Nephron (organoid): ENCODE measurements at regions not wholly inside any gene's neighbourhood (a gene's known extent, or its start where the extent isn't known, plus 50 kb on each side); places are given as distances from the start of the nearest gene placed in this dataset.

Experiments used
- H3K27ac Mint-ChIP-seq, 3 experiments: 2 replicates each; pipeline ENCODE4 v1.8.0; 2020; ENCODE audit warnings: mixed read lengths in 3 of 3, mild to moderate bottlenecking in 2 of 3, moderate library complexity in 1 of 3
- H3K27me3 Mint-ChIP-seq: 2 replicates; pipeline ENCODE4 v1.8.0; 2021; ENCODE audit warnings: low read depth, mild to moderate bottlenecking, moderate library complexity, mixed read lengths
- H3K36me3 Mint-ChIP-seq: 2 replicates; pipeline ENCODE4 v1.8.0; 2020; ENCODE audit warnings: low read depth, mixed read lengths
- H3K4me1 Mint-ChIP-seq: 2 replicates; pipeline ENCODE4 v1.8.0; 2020; ENCODE audit warnings: mixed read lengths
- H3K4me3 Mint-ChIP-seq, 3 experiments: 2 replicates each; pipeline ENCODE4 v1.8.0; 2020; ENCODE audit warnings: mild to moderate bottlenecking in 3 of 3, mixed read lengths in 3 of 3, moderate library complexity in 2 of 3
- H3K9me3 Mint-ChIP-seq: 2 replicates; pipeline ENCODE4 v1.8.0; 2020; ENCODE audit warnings: mixed read lengths
- CTCF ChIP-seq, 3 experiments: fragments of 200-600 bp; sonication (generic); IDR thresholded peaks; one replicate each; pipeline ENCODE4 v1.5.0; 2021; ENCODE audit warnings: antibody characterized with exemption in 3 of 3; ENCODE audit not compliant: unreplicated experiment in 3 of 3

GRCh38 chr5:10085185-10085584 is 164.5 kb downstream of the ATPSCKMT start:
- Mint-ChIP-seq H3K27ac (no peak overlapping the region), H3K4me3 (no peak overlapping the region), H3K9me3 (peaks cover 12% of the 10 kb centered on the region), H3K36me3 (no peaks in the 10 kb centered on the region), H3K27me3 (peaks cover 4% of the 10 kb centered on the region), H3K4me1 (no peaks in the 10 kb centered on the region)
- no peak for TF ChIP-seq CTCF (IDR thresholded peaks at IDR 0.05; ENCODE audit: unreplicated experiment in 3 of 3)

GRCh38 chr5:10081584-10081983 is 168.1 kb downstream of the ATPSCKMT start:
- Mint-ChIP-seq H3K27ac (no peak overlapping the region), H3K36me3 (no peaks in the 10 kb centered on the region), H3K9me3 (no peaks in the 10 kb centered on the region), H3K4me3 (no peak overlapping the region), H3K27me3 (peaks cover 7% of the 10 kb centered on the region), H3K4me1 (peaks cover 12% of the 10 kb centered on the region)
- no peak for TF ChIP-seq CTCF (IDR thresholded peaks at IDR 0.05; ENCODE audit: unreplicated experiment in 3 of 3)

- TF ChIP-seq CTCF (IDR thresholded peaks at IDR 0.05; ENCODE audit: unreplicated experiment in 3 of 3) = no peak
- Mint-ChIP-seq H3K4me3 (no peak overlapping the region), H3K27ac (peak overlapping the region; percentile 7 to 71 (median 18)), H3K9me3 (no peaks in the 10 kb centered on the region), H3K36me3 (no peaks in the 10 kb centered on the region), H3K4me1 (peaks cover 12% of the 10 kb centered on the region), H3K27me3 (peaks cover 7% of the 10 kb centered on the region)
Observed at GRCh38 chr5:10077791-10078545, 171.7 kb downstream of the ATPSCKMT start.

GRCh38 chr5:10073441-10074104 is 176.1 kb downstream of the ATPSCKMT start:
- Mint-ChIP-seq H3K4me3 (no peak overlapping the region), H3K36me3 (no peaks in the 10 kb centered on the region), H3K27ac (no peak overlapping the region), H3K27me3 (peaks cover 8% of the 10 kb centered on the region), H3K4me1 (peaks cover 12% of the 10 kb centered on the region), H3K9me3 (no peaks in the 10 kb centered on the region)
- TF ChIP-seq CTCF (IDR thresholded peaks at IDR 0.05; ENCODE audit: unreplicated experiment in 3 of 3) = no peak

- H3K36me3 Mint-ChIP-seq = no peaks in the 10 kb centered on the region
- peaks cover 7% of the 10 kb centered on the region for H3K27me3 Mint-ChIP-seq
- no peak overlapping the region for H3K27ac Mint-ChIP-seq
- no peaks in the 10 kb centered on the region for H3K9me3 Mint-ChIP-seq
- no peaks in the 10 kb centered on the region for H3K4me1 Mint-ChIP-seq
- TF ChIP-seq CTCF (IDR thresholded peaks at IDR 0.05; ENCODE audit: unreplicated experiment in 3 of 3) = no peak
- no peak overlapping the region for H3K4me3 Mint-ChIP-seq
Observed at GRCh38 chr5:10069637-10070313, 179.9 kb downstream of the ATPSCKMT start.
